ENCODE measurements at regions not wholly inside any gene's neighbourhood (a gene's known extent, or its start where the extent isn't known, plus 50 kb on each side); places are given as distances from the start of the nearest gene placed in this dataset.

DNA sequence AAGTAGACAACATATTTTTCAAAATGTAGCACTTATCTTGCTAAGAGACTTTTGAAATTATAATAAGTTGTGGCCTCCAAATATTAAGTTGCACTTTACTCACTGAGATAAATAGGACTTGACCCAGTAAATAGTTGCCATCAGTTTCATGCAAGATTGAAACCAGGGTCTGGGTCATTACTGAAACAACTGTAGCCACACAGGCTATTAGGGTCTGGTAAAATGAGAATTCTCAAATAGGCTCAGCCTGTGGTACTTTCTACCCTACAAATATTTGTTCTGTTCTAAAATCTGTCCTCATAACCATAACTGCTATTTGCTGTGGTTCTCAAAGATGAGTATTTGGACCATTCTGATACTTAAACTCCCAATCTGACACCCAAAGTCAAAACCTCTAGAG is 115.4 kb upstream of the STK17B start:
- no TSS peak for BruUV-seq (replicated peaks)
- no peak overlapping the region for H3K4me3 ChIP-seq (replicated peaks in 1 of 3; ENCODE audit: insufficient read depth in 1 of 3, low read depth in 1 of 3, low read length in 3 of 3)
- no peaks in the 10 kb centered on the region for H3K79me2 ChIP-seq (ENCODE audit: control insufficient read depth, insufficient read depth, low read length)
- TF ChIP-seq JUN (IDR thresholded peaks at IDR 0.05; ENCODE audit: borderline replicate concordance, insufficient read depth, insufficient read length, low read depth), result no peak
- no peak for TF ChIP-seq MAX (IDR thresholded peaks at IDR 0.05; ENCODE audit: insufficient read depth, insufficient read length)
- TF ChIP-seq FOS (IDR thresholded peaks at IDR 0.05; ENCODE audit: borderline replicate concordance, insufficient read depth, low read length), result no peak
- no peak for TF ChIP-seq MYC (IDR thresholded peaks at IDR 0.05; ENCODE audit: low read depth, low read length)
- TF ChIP-seq, protein P1, sequence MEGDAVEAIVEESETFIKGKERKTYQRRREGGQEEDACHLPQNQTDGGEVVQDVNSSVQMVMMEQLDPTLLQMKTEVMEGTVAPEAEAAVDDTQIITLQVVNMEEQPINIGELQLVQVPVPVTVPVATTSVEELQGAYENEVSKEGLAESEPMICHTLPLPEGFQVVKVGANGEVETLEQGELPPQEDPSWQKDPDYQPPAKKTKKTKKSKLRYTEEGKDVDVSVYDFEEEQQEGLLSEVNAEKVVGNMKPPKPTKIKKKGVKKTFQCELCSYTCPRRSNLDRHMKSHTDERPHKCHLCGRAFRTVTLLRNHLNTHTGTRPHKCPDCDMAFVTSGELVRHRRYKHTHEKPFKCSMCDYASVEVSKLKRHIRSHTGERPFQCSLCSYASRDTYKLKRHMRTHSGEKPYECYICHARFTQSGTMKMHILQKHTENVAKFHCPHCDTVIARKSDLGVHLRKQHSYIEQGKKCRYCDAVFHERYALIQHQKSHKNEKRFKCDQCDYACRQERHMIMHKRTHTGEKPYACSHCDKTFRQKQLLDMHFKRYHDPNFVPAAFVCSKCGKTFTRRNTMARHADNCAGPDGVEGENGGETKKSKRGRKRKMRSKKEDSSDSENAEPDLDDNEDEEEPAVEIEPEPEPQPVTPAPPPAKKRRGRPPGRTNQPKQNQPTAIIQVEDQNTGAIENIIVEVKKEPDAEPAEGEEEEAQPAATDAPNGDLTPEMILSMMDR (IDR thresholded peaks at IDR 0.05; ENCODE audit: extremely low read depth in 1 of 2, insufficient read depth in 1 of 2, low read depth in 1 of 2, low read length in 2 of 2), result no peak
- no peak for TF ChIP-seq EZH2 (IDR thresholded peaks at IDR 0.05; ENCODE audit: borderline replicate concordance, low read depth, low read length, severe bottlenecking)
- H3K9me1 ChIP-seq (replicated peaks; ENCODE audit: control insufficient read depth, extremely low read depth, insufficient read depth, low read length), result no peaks in the 10 kb centered on the region
- no peak overlapping the region for H3K4me2 ChIP-seq (ENCODE audit: insufficient read depth, low read length)
- no peaks in the 10 kb centered on the region for H4K20me1 ChIP-seq (replicated peaks; ENCODE audit: control insufficient read depth, extremely low read depth, insufficient read depth, low read length)
- FAIRE-seq, result no peak
- POLR2A ChIA-PET, result no interaction called here
- H3K9me3 ChIP-seq (replicated peaks; ENCODE audit: control insufficient read depth, insufficient read depth, low read length), result no peaks in the 10 kb centered on the region
- H3K27ac ChIP-seq (ENCODE audit: insufficient read depth, low read depth, low read length), result no peak overlapping the region
- no peak overlapping the region for H3K9ac ChIP-seq (replicated peaks; ENCODE audit: extremely low read depth, insufficient read depth, low read length)
- intact Hi-C loops (cut with micrococcal nuclease) (no loop called here), dilution Hi-C loops (cut with MboI; ENCODE audit: extremely low pct_ligation_motif_present, low sequenced_read_pairs) (no loop called here)
- DNase-seq (ENCODE audit: low read depth, low spot score), result no peak
- H3K4me1 ChIP-seq (ENCODE audit: control insufficient read depth, extremely low read depth, insufficient read depth, low read length), result peaks cover 30% of the 10 kb centered on the region
- CTCF ChIA-PET, result no interaction called here
- no peak overlapping the region for H2AFZ ChIP-seq (ENCODE audit: low read depth, low read length)
- H3K27me3 ChIP-seq (ENCODE audit: control insufficient read depth in 2 of 2, insufficient read depth in 2 of 2, low read length in 2 of 2), result no peaks in the 10 kb centered on the region
- peaks cover 0 to 16% of the 10 kb centered on the region in 2 experiments for H3K36me3 ChIP-seq (ENCODE audit: control insufficient read depth in 2 of 2, extremely low read depth in 1 of 2, insufficient read depth in 2 of 2, low read length in 2 of 2)

DNA sequence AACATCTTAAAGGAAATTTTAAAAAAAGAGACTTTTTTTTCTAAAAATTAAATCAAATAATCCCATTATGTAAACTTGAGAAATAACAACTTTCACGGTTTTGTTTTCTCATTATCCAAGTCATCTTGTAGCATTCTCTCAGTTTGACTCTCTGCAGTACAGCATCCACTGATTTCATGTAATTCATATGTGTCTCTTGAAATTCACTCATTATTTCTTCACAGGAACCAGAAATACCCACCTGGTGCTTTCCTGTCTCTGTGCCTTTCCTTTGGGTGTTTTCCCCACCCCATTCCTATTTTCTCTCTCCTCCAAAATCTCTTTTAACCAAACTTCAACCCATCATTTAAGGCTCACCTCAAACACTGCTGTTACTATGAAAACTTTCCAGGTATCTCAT is 116.1 kb upstream of the STK17B start:
- Histone ChIP-seq H2AFZ (ENCODE audit: low read depth, low read length) (no peak overlapping the region), H3K79me2 (ENCODE audit: control insufficient read depth, insufficient read depth, low read length) (no peaks in the 10 kb centered on the region), H3K9ac (replicated peaks; ENCODE audit: extremely low read depth, insufficient read depth, low read length) (no peak overlapping the region), H3K4me2 (ENCODE audit: insufficient read depth, low read length) (no peak overlapping the region), H3K9me1 (replicated peaks; ENCODE audit: control insufficient read depth, extremely low read depth, insufficient read depth, low read length) (no peaks in the 10 kb centered on the region), H3K4me3 (replicated peaks in 1 of 3; ENCODE audit: insufficient read depth in 1 of 3, low read depth in 1 of 3, low read length in 3 of 3) (no peak overlapping the region), H3K36me3 (ENCODE audit: control insufficient read depth in 2 of 2, extremely low read depth in 1 of 2, insufficient read depth in 2 of 2, low read length in 2 of 2) (peaks cover 4 to 21% of the 10 kb centered on the region in 2 experiments), H3K27ac (ENCODE audit: insufficient read depth, low read depth, low read length) (no peak overlapping the region), H3K27me3 (ENCODE audit: control insufficient read depth in 2 of 2, insufficient read depth in 2 of 2, low read length in 2 of 2) (no peaks in the 10 kb centered on the region), H3K4me1 (ENCODE audit: control insufficient read depth, extremely low read depth, insufficient read depth, low read length) (peaks cover 30% of the 10 kb centered on the region), H3K9me3 (replicated peaks; ENCODE audit: control insufficient read depth, insufficient read depth, low read length) (no peaks in the 10 kb centered on the region), H4K20me1 (replicated peaks; ENCODE audit: control insufficient read depth, extremely low read depth, insufficient read depth, low read length) (no peaks in the 10 kb centered on the region)
- DNase-seq (ENCODE audit: low read depth, low spot score) (no peak), FAIRE-seq (no peak)
- dilution Hi-C loops (cut with MboI; ENCODE audit: extremely low pct_ligation_motif_present, low sequenced_read_pairs), result no loop called here
- intact Hi-C loops (cut with micrococcal nuclease), result no loop called here
- CTCF ChIA-PET, result no interaction called here
- no TSS peak for BruUV-seq (replicated peaks)
- POLR2A ChIA-PET, result no interaction called here
- no peak for TF ChIP-seq JUN (IDR thresholded peaks at IDR 0.05; ENCODE audit: borderline replicate concordance, insufficient read depth, insufficient read length, low read depth)
- TF ChIP-seq, protein P1 (IDR thresholded peaks at IDR 0.05; ENCODE audit: extremely low read depth in 1 of 2, insufficient read depth in 1 of 2, low read depth in 1 of 2, low read length in 2 of 2), result no peak
- no peak for TF ChIP-seq FOS (IDR thresholded peaks at IDR 0.05; ENCODE audit: borderline replicate concordance, insufficient read depth, low read length)
- TF ChIP-seq MYC (IDR thresholded peaks at IDR 0.05; ENCODE audit: low read depth, low read length), result no peak
- no peak for TF ChIP-seq POLR2AphosphoS5 (IDR thresholded peaks at IDR 0.05; ENCODE audit: insufficient read depth, low read depth, low read length)
- TF ChIP-seq EZH2 (IDR thresholded peaks at IDR 0.05; ENCODE audit: borderline replicate concordance, low read depth, low read length, severe bottlenecking), result no peak
- TF ChIP-seq POLR2A (IDR thresholded peaks at IDR 0.05; ENCODE audit: low read depth, low read length), result no peak
- TF ChIP-seq GATA2 (IDR thresholded peaks at IDR 0.05; ENCODE audit: insufficient read depth, insufficient read length, low read depth, low read length), result no peak
- no peak for TF ChIP-seq MAX (IDR thresholded peaks at IDR 0.05; ENCODE audit: insufficient read depth, insufficient read length)

Measured in endothelial cell of umbilical vein (primary cell).